ENCODE measurements at regions not wholly inside any gene's neighbourhood (a gene's known extent, or its start where the extent isn't known, plus 50 kb on each side); places are given as distances from the start of the nearest gene placed in this dataset.
"Not testable (repeated sequence)": the region's sequence is repeated elsewhere in the genome, so short reads cannot be mapped to it uniquely, and the experiment has no call there.

- no peak overlapping the region for H3K4me3 Mint-ChIP-seq
- ChIA-PET POLR2A (no interaction called here), CTCF (interaction anchor here (0.6 to 0.8 kb wide), 2 partner anchors 18 to 251 kb away, joined by 3 read pairs; no protein-coding TSS in a partner anchor)
- H3K4me1 Mint-ChIP-seq (ENCODE audit: low read depth) = no peaks in the 10 kb centered on the region
- H3K36me3 Mint-ChIP-seq (ENCODE audit: low read depth) = no peaks in the 10 kb centered on the region
- no peaks in the 10 kb centered on the region for H3K9me3 Mint-ChIP-seq (ENCODE audit: insufficient read depth)
- H3K27me3 Mint-ChIP-seq (ENCODE audit: low read depth) = peaks cover 2% of the 10 kb centered on the region
- no peak for ATAC-seq
- H3K27ac Mint-ChIP-seq = no peak overlapping the region
- DNase-seq = no peak
Observed at GRCh38 chr1:166730299-166730888, 108.9 kb upstream of the POGK start.

- Mint-ChIP-seq H3K4me3 (no peak overlapping the region), H3K36me3 (ENCODE audit: low read depth) (no peaks in the 10 kb centered on the region), H3K27me3 (ENCODE audit: low read depth) (peaks cover 2% of the 10 kb centered on the region), H3K27ac (no peak overlapping the region), H3K9me3 (ENCODE audit: insufficient read depth) (no peaks in the 10 kb centered on the region), H3K4me1 (ENCODE audit: low read depth) (no peaks in the 10 kb centered on the region)
- no peak for ATAC-seq
- DNase-seq = no peak
- CTCF ChIA-PET = no interaction called here
- POLR2A ChIA-PET = no interaction called here
Observed at GRCh38 chr1:166738140-166738539, 101.1 kb upstream of the POGK start.

GRCh38 chr1:166738873-166739272, 100.4 kb upstream of the POGK start:
- no peaks in the 10 kb centered on the region for H3K36me3 Mint-ChIP-seq (ENCODE audit: low read depth)
- H3K9me3 Mint-ChIP-seq (ENCODE audit: insufficient read depth) = no peaks in the 10 kb centered on the region
- no peak for ATAC-seq
- POLR2A ChIA-PET = no interaction called here
- no peak overlapping the region for H3K4me3 Mint-ChIP-seq
- no peak for DNase-seq
- CTCF ChIA-PET = no interaction called here
- no peak overlapping the region for H3K27ac Mint-ChIP-seq
- H3K27me3 Mint-ChIP-seq (ENCODE audit: low read depth) = peaks cover 2% of the 10 kb centered on the region
- H3K4me1 Mint-ChIP-seq (ENCODE audit: low read depth) = no peaks in the 10 kb centered on the region

- POLR2A ChIA-PET = no interaction called here
- ATAC-seq (no peak), DNase-seq (no peak)
- Mint-ChIP-seq H3K36me3 (ENCODE audit: low read depth) (no peaks in the 10 kb centered on the region), H3K9me3 (ENCODE audit: insufficient read depth) (peaks cover 6% of the 10 kb centered on the region), H3K4me3 (no peak overlapping the region), H3K4me1 (ENCODE audit: low read depth) (no peaks in the 10 kb centered on the region), H3K27me3 (ENCODE audit: low read depth) (no peaks in the 10 kb centered on the region), H3K27ac (no peak overlapping the region)
- CTCF ChIA-PET = no interaction called here
Observed at GRCh38 chr1:166740668-166741276, 98.5 kb upstream of the POGK start.

- H3K4me3 Mint-ChIP-seq = no peak overlapping the region
Observed at GRCh38 chr1:166763318-166763717, 76.0 kb upstream of the POGK start.

GRCh38 chr1:166766942-166767341, 72.3 kb upstream of the POGK start:
- peaks cover 2% of the 10 kb centered on the region for H3K27me3 Mint-ChIP-seq (ENCODE audit: low read depth)
- no peaks in the 10 kb centered on the region for H3K36me3 Mint-ChIP-seq (ENCODE audit: low read depth)
- ATAC-seq = no peak
- no peak overlapping the region for H3K4me3 Mint-ChIP-seq
- CTCF ChIA-PET = no interaction called here
- DNase-seq = no peak
- no peaks in the 10 kb centered on the region for H3K4me1 Mint-ChIP-seq (ENCODE audit: low read depth)
- H3K9me3 Mint-ChIP-seq (ENCODE audit: insufficient read depth) = no peaks in the 10 kb centered on the region
- H3K27ac Mint-ChIP-seq = no peak overlapping the region
- POLR2A ChIA-PET = no interaction called here

More at GRCh38 chr1:166763318-166763717, 76.0 kb upstream of the POGK start:
- ChIA-PET CTCF (no interaction called here), POLR2A (no interaction called here)
- Mint-ChIP-seq H3K4me1 (ENCODE audit: low read depth) (no peaks in the 10 kb centered on the region), H3K36me3 (ENCODE audit: low read depth) (no peaks in the 10 kb centered on the region), H3K9me3 (ENCODE audit: insufficient read depth) (no peaks in the 10 kb centered on the region), H3K27ac (no peak overlapping the region), H3K27me3 (ENCODE audit: low read depth) (peaks cover 2% of the 10 kb centered on the region)
- no peak for DNase-seq
- ATAC-seq = no peak

GRCh38 chr1:166784646-166785045, 54.6 kb upstream of the POGK start:
- H3K4me3 Mint-ChIP-seq; CTCF ChIA-PET; ATAC-seq; H3K4me1 Mint-ChIP-seq (ENCODE audit: low read depth); DNase-seq; POLR2A ChIA-PET; H3K27ac Mint-ChIP-seq; H3K9me3 Mint-ChIP-seq (ENCODE audit: insufficient read depth); H3K27me3 Mint-ChIP-seq (ENCODE audit: low read depth); H3K36me3 Mint-ChIP-seq (ENCODE audit: low read depth): not testable (repeated sequence)

GRCh38 chr1:166785987-166786386, 53.3 kb upstream of the POGK start:
- no peak for ATAC-seq
- no peak overlapping the region for H3K27ac Mint-ChIP-seq
- no peaks in the 10 kb centered on the region for H3K4me1 Mint-ChIP-seq (ENCODE audit: low read depth)
- ChIA-PET POLR2A (no interaction called here), CTCF (no interaction called here)
- no peak for DNase-seq
- H3K36me3 Mint-ChIP-seq (ENCODE audit: low read depth) = no peaks in the 10 kb centered on the region
- H3K9me3 Mint-ChIP-seq (ENCODE audit: insufficient read depth) = no peaks in the 10 kb centered on the region
- peaks cover 10% of the 10 kb centered on the region for H3K27me3 Mint-ChIP-seq (ENCODE audit: low read depth)
- no peak overlapping the region for H3K4me3 Mint-ChIP-seq

GRCh38 chr1:166789286-166789685, 50.0 kb upstream of the POGK start:
- peaks cover 13% of the 10 kb centered on the region for H3K27me3 Mint-ChIP-seq (ENCODE audit: low read depth)
- no peaks in the 10 kb centered on the region for H3K9me3 Mint-ChIP-seq (ENCODE audit: insufficient read depth)
- no peak for DNase-seq
- H3K27ac Mint-ChIP-seq = no peak overlapping the region
- ChIA-PET POLR2A (no interaction called here), CTCF (interaction anchor here (1.5 kb wide), 1 partner anchor 269 kb away, joined by 3 read pairs; no protein-coding TSS in a partner anchor)
- H3K36me3 Mint-ChIP-seq (ENCODE audit: low read depth) = no peaks in the 10 kb centered on the region
- no peak overlapping the region for H3K4me3 Mint-ChIP-seq
- no peaks in the 10 kb centered on the region for H3K4me1 Mint-ChIP-seq (ENCODE audit: low read depth)
- no peak for ATAC-seq
